GM18867 (cell line): ENCODE measurements at regions not wholly inside any gene's neighbourhood (a gene's known extent, or its start where the extent isn't known, plus 50 kb on each side); places are given as distances from the start of the nearest gene placed in this dataset.

Experiments
- ATAC-seq: cut with Tn5 transposase; IDR thresholded peaks from one replicate; pipeline ENCODE4 v1.9.1; 2021; ENCODE audit warnings: mild to moderate bottlenecking, moderate library complexity; ENCODE audit not compliant: unreplicated experiment

GRCh38 chr9:82538634-82539033, 524.3 kb downstream of the RASEF start:
- ATAC-seq: no peak

- ATAC-seq: no peak
Observed at GRCh38 chr9:82539146-82539545, 523.8 kb downstream of the RASEF start.

- no peak for ATAC-seq
Observed at GRCh38 chr9:82539856-82540579, 522.9 kb downstream of the RASEF start.

- ATAC-seq: no peak
Observed at GRCh38 chr9:82543726-82544125, 519.2 kb downstream of the RASEF start.

GRCh38 chr9:82546136-82546535, 516.8 kb downstream of the RASEF start:
- no peak for ATAC-seq

GRCh38 chr9:82547995-82548394, 514.9 kb downstream of the RASEF start:
- ATAC-seq: no peak

GRCh38 chr9:82549174-82549821, 513.6 kb downstream of the RASEF start:
- no peak for ATAC-seq

GRCh38 chr9:82552784-82553183, 510.2 kb downstream of the RASEF start:
- ATAC-seq: no peak

- ATAC-seq: no peak
Observed at GRCh38 chr9:82553654-82554366, 509.1 kb downstream of the RASEF start.

GRCh38 chr9:82554381-82554780, 508.6 kb downstream of the RASEF start:
- ATAC-seq: no peak

- ATAC-seq: no peak
Observed at GRCh38 chr9:82555031-82555430, 507.9 kb downstream of the RASEF start.

- ATAC-seq: no peak
Observed at GRCh38 chr9:82555431-82556051, 507.4 kb downstream of the RASEF start.

- ATAC-seq: no peak
Observed at GRCh38 chr9:82558346-82558745, 504.6 kb downstream of the RASEF start.

GRCh38 chr9:82558855-82559630, 503.9 kb downstream of the RASEF start:
- no peak for ATAC-seq

GRCh38 chr9:82560036-82560435, 502.9 kb downstream of the RASEF start:
- ATAC-seq: no peak

GRCh38 chr9:82560457-82560904, 502.5 kb downstream of the RASEF start:
- no peak for ATAC-seq

GRCh38 chr9:82563094-82563493, 499.8 kb downstream of the RASEF start:
- no peak for ATAC-seq

GRCh38 chr9:82563841-82564240, 499.1 kb downstream of the RASEF start:
- no peak for ATAC-seq

GRCh38 chr9:82565188-82565969, 497.6 kb downstream of the RASEF start:
- no peak for ATAC-seq

GRCh38 chr9:82567953-82568352, 495.0 kb downstream of the RASEF start:
- no peak for ATAC-seq
